ENCODE measurements at regions not wholly inside any gene's neighbourhood (a gene's known extent, or its start where the extent isn't known, plus 50 kb on each side); places are given as distances from the start of the nearest gene placed in this dataset.

- Histone ChIP-seq H3K36me3 (ENCODE audit: insufficient read depth, low read length) (no peaks in the 10 kb centered on the region), H3K4me3 (ENCODE audit: low read length) (no peak overlapping the region), H3K79me2 (ENCODE audit: low read length) (no peaks in the 10 kb centered on the region), H4K20me1 (ENCODE audit: insufficient read depth, low read depth, low read length) (no peaks in the 10 kb centered on the region), H3K27me3 (ENCODE audit: low read length) (no peaks in the 10 kb centered on the region), H3K9me2 (replicated peaks; ENCODE audit: insufficient read depth, low read length) (no peaks in the 10 kb centered on the region), H3K9me3 (ENCODE audit: low read length) (peaks cover 9% of the 10 kb centered on the region), H3K27ac (ENCODE audit: low read length) (no peak overlapping the region), H3K9ac (ENCODE audit: low read length) (no peak overlapping the region), H2AFZ (ENCODE audit: low read length) (no peak overlapping the region), H3K4me1 (ENCODE audit: low read length) (no peaks in the 10 kb centered on the region), H3K4me2 (ENCODE audit: low read depth, low read length, poor library complexity, severe bottlenecking) (no peak overlapping the region)
- DNase-seq = no peak
These were observed 137.6 kb upstream of the CMC1 start for GRCh38 chr3:28103861-28104260.

- Histone ChIP-seq H3K9me2 (replicated peaks; ENCODE audit: insufficient read depth, low read length) (no peaks in the 10 kb centered on the region), H4K20me1 (ENCODE audit: insufficient read depth, low read depth, low read length) (no peaks in the 10 kb centered on the region), H3K4me1 (ENCODE audit: low read length) (no peaks in the 10 kb centered on the region), H3K36me3 (ENCODE audit: insufficient read depth, low read length) (no peaks in the 10 kb centered on the region), H3K4me2 (ENCODE audit: low read depth, low read length, poor library complexity, severe bottlenecking) (no peak overlapping the region), H3K9me3 (ENCODE audit: low read length) (peaks cover 4% of the 10 kb centered on the region), H3K27ac (ENCODE audit: low read length) (no peak overlapping the region), H3K79me2 (ENCODE audit: low read length) (no peaks in the 10 kb centered on the region), H3K4me3 (ENCODE audit: low read length) (no peak overlapping the region), H3K9ac (ENCODE audit: low read length) (no peak overlapping the region), H2AFZ (ENCODE audit: low read length) (no peak overlapping the region), H3K27me3 (ENCODE audit: low read length) (no peaks in the 10 kb centered on the region)
- no peak for DNase-seq
These were observed 136.4 kb upstream of the CMC1 start for GRCh38 chr3:28104896-28105534.

GRCh38 chr3:28109829-28110228 lies 131.6 kb upstream of the CMC1 start:
- Histone ChIP-seq H3K9me2 (replicated peaks; ENCODE audit: insufficient read depth, low read length) (no peaks in the 10 kb centered on the region), H3K9ac (ENCODE audit: low read length) (no peak overlapping the region), H3K9me3 (ENCODE audit: low read length) (no peaks in the 10 kb centered on the region), H3K4me3 (ENCODE audit: low read length) (no peak overlapping the region), H3K27ac (ENCODE audit: low read length) (no peak overlapping the region), H2AFZ (ENCODE audit: low read length) (no peak overlapping the region), H3K79me2 (ENCODE audit: low read length) (no peaks in the 10 kb centered on the region), H3K4me1 (ENCODE audit: low read length) (no peaks in the 10 kb centered on the region), H3K36me3 (ENCODE audit: insufficient read depth, low read length) (no peaks in the 10 kb centered on the region), H3K27me3 (ENCODE audit: low read length) (no peaks in the 10 kb centered on the region), H4K20me1 (ENCODE audit: insufficient read depth, low read depth, low read length) (no peaks in the 10 kb centered on the region), H3K4me2 (ENCODE audit: low read depth, low read length, poor library complexity, severe bottlenecking) (no peak overlapping the region)
- DNase-seq = no peak

DNA sequence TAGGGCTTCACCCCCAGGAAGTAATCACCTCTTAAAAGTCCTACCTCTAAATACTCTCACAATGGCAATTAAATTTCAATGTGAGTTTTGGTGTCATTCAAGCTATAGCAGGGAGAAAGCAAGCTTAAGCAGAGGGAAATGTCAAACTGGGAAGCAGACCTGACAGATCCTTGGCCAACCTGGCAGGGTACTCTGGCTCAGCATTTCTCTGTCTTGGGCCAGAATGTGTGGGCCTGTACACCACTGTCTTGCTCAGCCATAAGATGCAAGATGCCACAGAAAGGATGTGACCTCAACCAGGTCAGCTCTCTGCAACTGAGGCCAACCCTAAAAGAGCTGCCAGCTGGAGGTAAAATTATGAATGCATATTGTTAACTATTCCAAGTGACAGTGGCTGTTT lies 130.6 kb upstream of the CMC1 start:
- DNase-seq = no peak
- Histone ChIP-seq H2AFZ (ENCODE audit: low read length) (no peak overlapping the region), H3K9ac (ENCODE audit: low read length) (no peak overlapping the region)

DNA sequence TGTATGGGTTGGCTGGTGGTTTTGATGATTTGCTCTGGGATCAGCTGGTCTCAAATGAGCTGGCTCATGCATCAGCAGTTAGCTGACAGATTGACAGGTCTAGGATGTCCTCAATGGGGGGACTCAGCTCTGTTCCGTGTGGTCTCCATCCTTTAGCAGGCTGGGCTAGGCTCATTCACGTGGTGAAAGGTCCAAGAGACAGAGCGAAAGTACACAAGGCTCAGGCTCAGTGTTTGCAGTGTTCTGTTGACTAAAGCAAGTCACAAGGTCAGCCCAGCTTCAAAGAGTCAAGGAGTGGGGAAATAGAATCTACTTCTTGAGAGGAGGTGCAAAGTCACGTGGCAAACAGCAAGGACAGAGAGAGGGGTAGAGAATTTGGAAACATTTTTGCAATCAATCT lies 126.5 kb upstream of the CMC1 start:
- H3K27me3 ChIP-seq (ENCODE audit: low read length) = no peaks in the 10 kb centered on the region
- no peak overlapping the region for H3K9ac ChIP-seq (ENCODE audit: low read length)
- DNase-seq = no peak
- H3K79me2 ChIP-seq (ENCODE audit: low read length) = no peaks in the 10 kb centered on the region
- H3K9me3 ChIP-seq (ENCODE audit: low read length) = no peaks in the 10 kb centered on the region
- no peak overlapping the region for H3K4me3 ChIP-seq (ENCODE audit: low read length)
- no peaks in the 10 kb centered on the region for H3K36me3 ChIP-seq (ENCODE audit: insufficient read depth, low read length)
- no peaks in the 10 kb centered on the region for H3K9me2 ChIP-seq (replicated peaks; ENCODE audit: insufficient read depth, low read length)
- H3K4me1 ChIP-seq (ENCODE audit: low read length) = no peaks in the 10 kb centered on the region
- no peak overlapping the region for H3K27ac ChIP-seq (ENCODE audit: low read length)
- no peaks in the 10 kb centered on the region for H4K20me1 ChIP-seq (ENCODE audit: insufficient read depth, low read depth, low read length)
- no peak overlapping the region for H3K4me2 ChIP-seq (ENCODE audit: low read depth, low read length, poor library complexity, severe bottlenecking)
- H2AFZ ChIP-seq (ENCODE audit: low read length) = no peak overlapping the region

More for the DNA sequence above, 130.6 kb upstream of the CMC1 start:
- no peak overlapping the region for H3K27ac ChIP-seq (ENCODE audit: low read length)
- H3K9me2 ChIP-seq (replicated peaks; ENCODE audit: insufficient read depth, low read length) = no peaks in the 10 kb centered on the region
- H3K4me2 ChIP-seq (ENCODE audit: low read depth, low read length, poor library complexity, severe bottlenecking) = no peak overlapping the region
- no peaks in the 10 kb centered on the region for H3K9me3 ChIP-seq (ENCODE audit: low read length)
- no peaks in the 10 kb centered on the region for H3K36me3 ChIP-seq (ENCODE audit: insufficient read depth, low read length)
- no peaks in the 10 kb centered on the region for H4K20me1 ChIP-seq (ENCODE audit: insufficient read depth, low read depth, low read length)
- no peaks in the 10 kb centered on the region for H3K4me1 ChIP-seq (ENCODE audit: low read length)
- H3K4me3 ChIP-seq (ENCODE audit: low read length) = no peak overlapping the region
- H3K79me2 ChIP-seq (ENCODE audit: low read length) = no peaks in the 10 kb centered on the region
- no peaks in the 10 kb centered on the region for H3K27me3 ChIP-seq (ENCODE audit: low read length)

DNA sequence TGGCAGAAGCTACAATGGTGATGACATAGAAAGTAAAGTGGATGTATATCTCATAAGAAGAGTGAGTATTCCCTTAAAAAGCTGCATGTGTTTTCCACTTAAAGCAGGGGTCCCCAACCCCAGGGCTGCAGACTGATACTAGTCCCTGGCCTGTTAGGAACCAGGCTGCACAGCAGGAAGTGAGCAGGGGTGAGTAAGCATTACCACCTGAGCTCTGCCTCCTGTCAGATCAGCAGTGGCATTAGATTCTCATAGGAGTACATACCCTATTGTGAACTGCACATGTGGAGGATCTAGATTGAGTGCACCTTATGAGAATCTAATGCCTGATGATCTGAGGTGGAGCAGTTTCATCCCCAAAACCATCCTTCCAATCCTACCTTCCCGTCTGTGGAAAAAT lies 126.1 kb upstream of the CMC1 start:
- Histone ChIP-seq H2AFZ (ENCODE audit: low read length) (no peak overlapping the region), H3K27ac (ENCODE audit: low read length) (no peak overlapping the region), H3K27me3 (ENCODE audit: low read length) (no peaks in the 10 kb centered on the region), H3K4me2 (ENCODE audit: low read depth, low read length, poor library complexity, severe bottlenecking) (no peak overlapping the region), H3K36me3 (ENCODE audit: insufficient read depth, low read length) (no peaks in the 10 kb centered on the region), H3K9ac (ENCODE audit: low read length) (no peak overlapping the region), H3K9me3 (ENCODE audit: low read length) (no peaks in the 10 kb centered on the region), H3K79me2 (ENCODE audit: low read length) (no peaks in the 10 kb centered on the region), H3K9me2 (replicated peaks; ENCODE audit: insufficient read depth, low read length) (no peaks in the 10 kb centered on the region), H3K4me3 (ENCODE audit: low read length) (no peak overlapping the region), H4K20me1 (ENCODE audit: insufficient read depth, low read depth, low read length) (no peaks in the 10 kb centered on the region), H3K4me1 (ENCODE audit: low read length) (no peaks in the 10 kb centered on the region)
- DNase-seq = no peak

GRCh38 chr3:28117598-28117997 lies 123.8 kb upstream of the CMC1 start:
- H4K20me1 ChIP-seq (ENCODE audit: insufficient read depth, low read depth, low read length) = no peaks in the 10 kb centered on the region
- no peak overlapping the region for H3K27ac ChIP-seq (ENCODE audit: low read length)
- H3K9me3 ChIP-seq (ENCODE audit: low read length) = no peaks in the 10 kb centered on the region
- no peak overlapping the region for H3K9ac ChIP-seq (ENCODE audit: low read length)
- H3K4me1 ChIP-seq (ENCODE audit: low read length) = no peaks in the 10 kb centered on the region
- H3K27me3 ChIP-seq (ENCODE audit: low read length) = no peaks in the 10 kb centered on the region; the same call in 1 of the 2 replicates
- no peaks in the 10 kb centered on the region for H3K79me2 ChIP-seq (ENCODE audit: low read length)
- no peaks in the 10 kb centered on the region for H3K36me3 ChIP-seq (ENCODE audit: insufficient read depth, low read length)
- DNase-seq = no peak
- no peaks in the 10 kb centered on the region for H3K9me2 ChIP-seq (replicated peaks; ENCODE audit: insufficient read depth, low read length)
- H3K4me2 ChIP-seq (ENCODE audit: low read depth, low read length, poor library complexity, severe bottlenecking) = no peak overlapping the region
- H2AFZ ChIP-seq (ENCODE audit: low read length) = no peak overlapping the region
- H3K4me3 ChIP-seq (ENCODE audit: low read length) = no peak overlapping the region

GRCh38 chr3:28118087-28118486 lies 123.3 kb upstream of the CMC1 start:
- H3K27me3 ChIP-seq (ENCODE audit: low read length) = no peaks in the 10 kb centered on the region; the same call in 1 of the 2 replicates
- no peaks in the 10 kb centered on the region for H3K4me1 ChIP-seq (ENCODE audit: low read length)
- no peaks in the 10 kb centered on the region for H3K9me3 ChIP-seq (ENCODE audit: low read length)
- H4K20me1 ChIP-seq (ENCODE audit: insufficient read depth, low read depth, low read length) = no peaks in the 10 kb centered on the region
- no peak overlapping the region; the same call in 1 of the 2 replicates for H2AFZ ChIP-seq (ENCODE audit: low read length)
- no peak overlapping the region for H3K4me2 ChIP-seq (ENCODE audit: low read depth, low read length, poor library complexity, severe bottlenecking)
- no peak overlapping the region for H3K27ac ChIP-seq (ENCODE audit: low read length)
- H3K79me2 ChIP-seq (ENCODE audit: low read length) = no peaks in the 10 kb centered on the region
- no peak overlapping the region for H3K9ac ChIP-seq (ENCODE audit: low read length)
- H3K9me2 ChIP-seq (replicated peaks; ENCODE audit: insufficient read depth, low read length) = no peaks in the 10 kb centered on the region
- no peak overlapping the region for H3K4me3 ChIP-seq (ENCODE audit: low read length)
- DNase-seq = no peak
- no peaks in the 10 kb centered on the region for H3K36me3 ChIP-seq (ENCODE audit: insufficient read depth, low read length)

Data from Karpas-422 (cell line).